ENCODE measurements at regions not wholly inside any gene's neighbourhood (a gene's known extent, or its start where the extent isn't known, plus 50 kb on each side); places are given as distances from the start of the nearest gene placed in this dataset.

DNA sequence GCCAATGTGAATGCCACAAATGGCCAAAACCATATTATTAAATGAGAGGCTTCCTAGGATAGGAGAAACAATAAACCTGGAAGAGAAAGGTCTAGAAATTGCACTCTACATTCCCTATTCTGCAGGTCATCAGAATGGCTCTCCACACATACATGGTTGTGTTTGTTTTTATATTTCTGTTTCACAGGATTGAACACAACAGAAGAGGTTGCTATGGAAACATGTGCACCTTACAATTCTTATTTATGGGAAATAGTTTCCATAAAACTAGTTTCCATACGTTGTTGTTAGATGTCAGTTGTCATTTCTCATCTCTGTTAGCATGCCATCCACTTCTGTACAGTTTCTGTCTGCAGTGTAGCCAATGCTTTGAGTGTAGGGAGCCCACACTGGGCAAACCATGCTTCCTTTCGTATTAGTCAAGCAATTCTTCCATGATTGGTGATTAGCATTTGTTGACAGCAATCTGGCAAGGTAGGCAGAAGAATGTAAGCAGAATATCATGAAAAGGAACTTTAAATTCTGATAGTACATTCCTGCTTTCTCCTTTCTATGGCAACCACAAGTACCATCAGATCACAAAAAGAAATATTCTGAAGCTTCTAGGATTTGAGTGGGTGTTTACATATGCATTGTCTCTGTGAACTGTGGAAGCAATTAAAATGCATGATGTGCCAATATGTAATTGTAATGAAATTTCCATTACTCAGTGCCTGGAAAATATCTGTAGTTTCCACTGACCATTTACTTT lies 141.6 kb upstream of the AVPR1A start:
- no peak for TF ChIP-seq POLR2A (IDR thresholded peaks at IDR 0.05; ENCODE audit: low read depth, low read length)
- no peak for TF ChIP-seq POLR2AphosphoS5 (IDR thresholded peaks at IDR 0.05; ENCODE audit: low read depth, low read length)

Measured in GM12892 (cell line).